ENCODE measurements at regions not wholly inside any gene's neighbourhood (a gene's known extent, or its start where the extent isn't known, plus 50 kb on each side); places are given as distances from the start of the nearest gene placed in this dataset.

DNA sequence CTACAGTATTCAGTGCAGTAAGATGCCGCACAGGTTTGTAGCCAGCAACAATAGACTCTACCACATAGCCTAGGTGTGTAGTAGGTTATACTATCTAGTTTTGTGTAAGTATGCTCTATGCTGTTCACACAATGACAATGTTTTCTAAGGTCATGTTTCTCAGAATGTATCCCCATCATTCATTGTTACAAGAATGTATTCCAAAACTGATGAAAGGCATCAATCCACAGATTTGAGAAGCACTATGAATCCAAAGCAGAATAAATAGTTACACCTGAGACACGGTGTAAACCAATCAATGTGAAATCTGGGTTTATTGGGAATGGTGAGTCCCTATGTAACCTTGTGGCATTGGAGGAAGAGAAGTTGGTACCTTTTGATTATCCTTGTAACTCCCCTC is 54.5 kb upstream of the MARK1 start:
- TF ChIP-seq, protein P1, sequence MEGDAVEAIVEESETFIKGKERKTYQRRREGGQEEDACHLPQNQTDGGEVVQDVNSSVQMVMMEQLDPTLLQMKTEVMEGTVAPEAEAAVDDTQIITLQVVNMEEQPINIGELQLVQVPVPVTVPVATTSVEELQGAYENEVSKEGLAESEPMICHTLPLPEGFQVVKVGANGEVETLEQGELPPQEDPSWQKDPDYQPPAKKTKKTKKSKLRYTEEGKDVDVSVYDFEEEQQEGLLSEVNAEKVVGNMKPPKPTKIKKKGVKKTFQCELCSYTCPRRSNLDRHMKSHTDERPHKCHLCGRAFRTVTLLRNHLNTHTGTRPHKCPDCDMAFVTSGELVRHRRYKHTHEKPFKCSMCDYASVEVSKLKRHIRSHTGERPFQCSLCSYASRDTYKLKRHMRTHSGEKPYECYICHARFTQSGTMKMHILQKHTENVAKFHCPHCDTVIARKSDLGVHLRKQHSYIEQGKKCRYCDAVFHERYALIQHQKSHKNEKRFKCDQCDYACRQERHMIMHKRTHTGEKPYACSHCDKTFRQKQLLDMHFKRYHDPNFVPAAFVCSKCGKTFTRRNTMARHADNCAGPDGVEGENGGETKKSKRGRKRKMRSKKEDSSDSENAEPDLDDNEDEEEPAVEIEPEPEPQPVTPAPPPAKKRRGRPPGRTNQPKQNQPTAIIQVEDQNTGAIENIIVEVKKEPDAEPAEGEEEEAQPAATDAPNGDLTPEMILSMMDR (IDR thresholded peaks at IDR 0.05), result no peak
- TF ChIP-seq POLR2A (IDR thresholded peaks at IDR 0.05), result no peak

Data from thyroid gland (tissue), 4 donors.